Gastroesophageal sphincter (tissue), 3 donors: ENCODE measurements at regions not wholly inside any gene's neighbourhood (a gene's known extent, or its start where the extent isn't known, plus 50 kb on each side); places are given as distances from the start of the nearest gene placed in this dataset.

Experiments
- CTCF ChIP-seq, 4 experiments: fragments of 200-600 bp in 2 of 4; fragments of 450-650 bp in 2 of 4; sonication (generic) in 1 of 4; IDR thresholded peaks; one replicate each; pipeline ENCODE4 v1.5.1; 2017 to 2019; ENCODE audit warnings: antibody characterized with exemption in 4 of 4, mild to moderate bottlenecking in 2 of 4, moderate library complexity in 2 of 4
- EP300 ChIP-seq: sonication (generic); formaldehyde crosslinking; IDR thresholded peaks from one replicate; pipeline ENCODE4 v1.6.1; 2017; ENCODE audit warnings: antibody characterized with exemption, mild to moderate bottlenecking
- POLR2A ChIP-seq, 2 donors: fragments of 450-650 bp; IDR thresholded peaks; one replicate each; pipeline ENCODE4 v1.6.1; 2017; ENCODE audit warnings: antibody characterized with exemption in 2 of 2, mild to moderate bottlenecking in 2 of 2, moderate library complexity in 1 of 2
- POLR2AphosphoS5 ChIP-seq: sonication (generic); formaldehyde crosslinking; IDR thresholded peaks from one replicate; pipeline ENCODE4 v1.6.1; 2017; ENCODE audit warnings: antibody characterized with exemption

- TF ChIP-seq CTCF (IDR thresholded peaks at IDR 0.05) (no peak), EP300 (no peak), POLR2A (IDR thresholded peaks at IDR 0.05) (no peak), POLR2AphosphoS5 (no peak)
Measured at GRCh38 chr10:21165489-21165888, 268.4 kb upstream of the NEBL start.
